ENCODE measurements at regions not wholly inside any gene's neighbourhood (a gene's known extent, or its start where the extent isn't known, plus 50 kb on each side); places are given as distances from the start of the nearest gene placed in this dataset.

- Histone ChIP-seq H3K4me3 (no peak overlapping the region), H3K36me3 (no peaks in the 10 kb centered on the region), H3K27ac (no peak overlapping the region), H3K4me1 (peaks cover 0 to 9% (median 0%) of the 10 kb centered on the region in 3 donors), H3K27me3 (no peaks in the 10 kb centered on the region), H3K9me3 (no peaks in the 10 kb centered on the region)
- ATAC-seq = no peak
- WGBS, 2 donors (ENCODE audit: low coverage in 1 of 2) = 85 to 100% methylated on average over 6 of the region's 7 CpGs
- no peak for TF ChIP-seq CTCF (IDR thresholded peaks at IDR 0.05)
- no peak for TF ChIP-seq POLR2AphosphoS5 (IDR thresholded peaks at IDR 0.05)
- no peak for TF ChIP-seq POLR2A (IDR thresholded peaks at IDR 0.05)
- no peak for TF ChIP-seq EP300 (IDR thresholded peaks at IDR 0.05)
Measured at GRCh38 chr7:67422601-67423000, 426.0 kb downstream of the TYW1 start.

GRCh38 chr7:67423065-67423464, 426.4 kb downstream of the TYW1 start:
- peaks cover 0 to 9% (median 0%) of the 10 kb centered on the region in 3 donors for H3K4me1 ChIP-seq
- no peaks in the 10 kb centered on the region for H3K9me3 ChIP-seq
- WGBS, 2 donors (ENCODE audit: low coverage in 1 of 2) = 15 to 27% methylated on average over 4 to 7 of the region's 9 CpGs
- TF ChIP-seq EP300 (IDR thresholded peaks at IDR 0.05) = no peak
- no peak for TF ChIP-seq CTCF (IDR thresholded peaks at IDR 0.05)
- no peak for TF ChIP-seq POLR2AphosphoS5 (IDR thresholded peaks at IDR 0.05)
- TF ChIP-seq POLR2A (IDR thresholded peaks at IDR 0.05) = no peak
- H3K27ac ChIP-seq = no peak overlapping the region
- no peak for ATAC-seq
- no peaks in the 10 kb centered on the region for H3K27me3 ChIP-seq
- no peaks in the 10 kb centered on the region for H3K36me3 ChIP-seq
- no peak overlapping the region for H3K4me3 ChIP-seq

GRCh38 chr7:67426654-67427053, 430.0 kb downstream of the TYW1 start:
- H3K4me3 ChIP-seq = no peak overlapping the region
- WGBS, 2 donors (ENCODE audit: low coverage in 1 of 2) = no CpG with 5 or more reads among the region's 3 CpGs
- no peak for TF ChIP-seq POLR2A (IDR thresholded peaks at IDR 0.05)
- TF ChIP-seq POLR2AphosphoS5 (IDR thresholded peaks at IDR 0.05) = no peak
- TF ChIP-seq EP300 (IDR thresholded peaks at IDR 0.05) = no peak
- TF ChIP-seq CTCF (IDR thresholded peaks at IDR 0.05) = no peak
- peaks cover 0 to 9% (median 0%) of the 10 kb centered on the region in 3 donors for H3K4me1 ChIP-seq
- H3K27me3 ChIP-seq = peaks cover 17% of the 10 kb centered on the region
- no peak for ATAC-seq
- H3K36me3 ChIP-seq = no peaks in the 10 kb centered on the region
- no peaks in the 10 kb centered on the region for H3K9me3 ChIP-seq
- no peak overlapping the region for H3K27ac ChIP-seq

- TF ChIP-seq POLR2A (IDR thresholded peaks at IDR 0.05) = no peak
- no peak for TF ChIP-seq EP300 (IDR thresholded peaks at IDR 0.05)
- TF ChIP-seq POLR2AphosphoS5 (IDR thresholded peaks at IDR 0.05) = no peak
- TF ChIP-seq CTCF (IDR thresholded peaks at IDR 0.05) = no peak
- 80 to 100% methylated on average over 1 to 3 of the region's 4 CpGs for WGBS, 2 donors (ENCODE audit: low coverage in 1 of 2)
Measured at GRCh38 chr7:67429735-67430134, 433.1 kb downstream of the TYW1 start.

GRCh38 chr7:67432536-67433234, 436.1 kb downstream of the TYW1 start:
- no peaks in the 10 kb centered on the region for H3K4me1 ChIP-seq
- H3K27me3 ChIP-seq = peaks cover 17% of the 10 kb centered on the region
- no peak for ATAC-seq
- WGBS, 2 donors (ENCODE audit: low coverage in 1 of 2) = 40 to 56% methylated on average over 6 to 9 of the region's 10 CpGs
- no peaks in the 10 kb centered on the region for H3K36me3 ChIP-seq
- TF ChIP-seq POLR2A (IDR thresholded peaks at IDR 0.05) = no peak
- no peak for TF ChIP-seq CTCF (IDR thresholded peaks at IDR 0.05)
- TF ChIP-seq EP300 (IDR thresholded peaks at IDR 0.05) = no peak
- no peak for TF ChIP-seq POLR2AphosphoS5 (IDR thresholded peaks at IDR 0.05)
- no peak overlapping the region for H3K27ac ChIP-seq
- no peak overlapping the region for H3K4me3 ChIP-seq
- peaks cover 0 to 17% (median 0%) of the 10 kb centered on the region in 3 donors for H3K9me3 ChIP-seq

More at GRCh38 chr7:67429735-67430134, 433.1 kb downstream of the TYW1 start:
- Histone ChIP-seq H3K36me3 (no peaks in the 10 kb centered on the region), H3K4me3 (no peak overlapping the region), H3K27me3 (peaks cover 17% of the 10 kb centered on the region), H3K27ac (no peak overlapping the region), H3K9me3 (peaks cover 0 to 17% (median 0%) of the 10 kb centered on the region in 3 donors), H3K4me1 (no peaks in the 10 kb centered on the region)
- no peak for ATAC-seq

All from gastroesophageal sphincter (tissue), 4 donors.